M059J (cell line): ENCODE measurements at regions not wholly inside any gene's neighbourhood (a gene's known extent, or its start where the extent isn't known, plus 50 kb on each side); places are given as distances from the start of the nearest gene placed in this dataset.

Experiments used
- DNase-seq: peaks from one replicate; pipeline ENCODE4 v3.0.0-alpha.2; 2012; ENCODE audit warnings: low read depth

DNA sequence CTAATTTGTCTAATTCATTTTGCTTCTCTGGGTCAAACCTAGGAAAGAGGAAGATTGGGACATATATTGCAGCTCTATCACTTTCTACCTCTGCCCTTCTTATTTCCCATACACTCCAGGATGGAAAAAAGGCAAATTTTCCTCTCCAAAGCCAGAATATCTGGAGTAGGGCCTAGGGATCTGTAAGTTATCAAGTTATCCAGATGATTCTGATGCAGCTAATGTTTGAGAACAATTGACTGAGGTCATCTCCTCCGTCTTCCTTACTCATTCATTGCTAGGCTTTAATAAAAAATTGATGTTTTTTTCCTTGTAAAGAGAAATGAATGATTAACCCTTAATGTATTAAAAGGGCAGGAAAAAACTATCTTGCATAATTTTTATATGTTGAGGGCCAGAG is 211.9 kb upstream of the GLI3 start:
- DNase-seq, result no peak

DNA sequence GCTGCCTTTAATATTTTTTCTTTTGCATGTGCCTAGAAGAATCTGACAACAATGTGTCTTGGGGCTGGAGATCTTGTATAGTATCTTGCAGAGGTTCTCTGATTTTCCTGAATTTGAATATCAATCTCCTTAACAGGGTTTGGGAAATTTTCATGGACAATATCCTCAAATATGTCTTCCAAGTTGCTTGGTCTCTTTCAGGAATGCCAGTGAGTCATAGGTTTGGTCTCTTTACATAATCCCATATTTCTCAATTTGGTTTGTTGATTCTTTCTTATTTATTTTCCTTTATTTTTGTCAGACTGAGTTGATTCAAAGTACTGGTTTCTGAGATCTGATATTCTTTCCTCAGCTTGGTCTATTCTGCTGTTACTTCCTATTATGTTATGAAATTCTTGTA is 208.7 kb upstream of the GLI3 start:
- no peak for DNase-seq

DNA sequence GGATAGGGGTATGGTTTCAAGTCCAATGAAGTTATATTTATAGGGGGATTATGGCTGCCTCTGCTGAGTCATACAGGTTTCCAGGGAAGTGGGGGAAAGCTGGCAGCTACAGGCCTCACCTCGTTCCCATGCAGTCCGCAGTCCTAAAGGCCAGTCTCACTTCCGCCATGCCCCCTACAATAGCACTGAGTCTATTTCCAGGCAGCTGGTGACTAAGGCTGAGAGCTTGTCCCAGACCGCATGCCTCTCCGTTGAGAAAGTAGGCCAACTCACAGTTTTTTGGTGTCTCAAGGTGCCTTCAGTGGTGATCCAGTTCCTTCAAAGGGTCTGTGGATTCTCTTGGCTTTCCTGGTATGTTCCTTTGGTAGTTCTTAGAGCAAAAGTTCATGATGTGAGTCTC is 203.9 kb upstream of the GLI3 start:
- peak; percentile 58 for DNase-seq

DNA sequence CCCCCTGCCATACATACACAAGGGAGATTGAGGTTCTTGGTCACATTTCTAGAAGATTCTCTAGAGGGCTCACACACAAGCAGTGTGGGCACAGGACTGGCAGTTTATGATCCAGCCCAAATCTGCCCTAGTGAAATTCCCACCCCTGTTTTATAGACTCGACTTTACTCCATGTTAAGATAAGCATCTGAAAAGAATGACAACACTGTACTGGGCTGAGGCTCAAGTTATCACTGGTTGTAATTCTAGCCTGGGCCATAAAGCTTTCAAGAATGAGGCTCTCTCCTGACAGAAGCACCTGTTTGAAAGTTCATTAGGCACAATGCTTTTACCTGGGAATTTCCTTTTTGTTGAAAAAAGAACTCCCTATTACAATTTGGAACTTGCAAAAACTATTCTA is 195.6 kb upstream of the GLI3 start:
- no peak for DNase-seq

DNA sequence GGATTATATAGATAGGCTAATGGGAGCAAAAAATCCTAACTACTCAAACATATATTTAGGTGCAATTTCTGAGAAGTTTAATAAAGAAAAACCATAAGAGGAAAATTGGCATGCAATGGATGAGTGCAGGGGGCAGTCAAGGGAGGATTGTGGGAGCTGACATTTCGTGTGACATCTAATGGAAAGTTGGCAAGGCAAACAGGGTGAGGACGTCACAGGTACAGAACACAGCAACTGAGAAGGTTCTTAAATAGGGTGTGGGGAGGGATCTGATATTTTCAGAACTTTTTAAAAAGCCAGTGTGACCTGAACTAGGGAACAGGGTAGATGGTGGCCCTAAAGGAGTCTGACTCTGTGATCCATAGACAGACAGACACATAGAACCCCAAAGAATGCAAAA is 194.9 kb upstream of the GLI3 start:
- no peak for DNase-seq

DNA sequence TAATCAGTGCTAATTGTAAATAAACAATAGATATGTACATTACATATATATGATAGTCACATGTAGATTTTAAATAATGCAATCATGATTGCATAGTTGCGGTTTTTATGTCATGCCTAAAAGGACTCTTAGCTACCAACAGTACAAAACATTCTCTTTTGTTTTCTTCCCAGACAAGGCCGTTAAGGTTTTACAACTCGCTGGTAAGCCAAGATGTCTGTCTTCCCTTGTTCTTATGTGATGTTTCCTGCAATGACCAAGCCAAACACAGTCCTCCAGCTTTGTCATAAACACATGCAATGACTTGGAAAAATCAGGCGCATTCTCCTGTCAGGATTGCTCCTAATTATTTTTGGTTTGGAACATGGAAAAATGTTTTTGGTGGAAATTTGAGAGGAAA is 192.3 kb upstream of the GLI3 start:
- no peak for DNase-seq

DNA sequence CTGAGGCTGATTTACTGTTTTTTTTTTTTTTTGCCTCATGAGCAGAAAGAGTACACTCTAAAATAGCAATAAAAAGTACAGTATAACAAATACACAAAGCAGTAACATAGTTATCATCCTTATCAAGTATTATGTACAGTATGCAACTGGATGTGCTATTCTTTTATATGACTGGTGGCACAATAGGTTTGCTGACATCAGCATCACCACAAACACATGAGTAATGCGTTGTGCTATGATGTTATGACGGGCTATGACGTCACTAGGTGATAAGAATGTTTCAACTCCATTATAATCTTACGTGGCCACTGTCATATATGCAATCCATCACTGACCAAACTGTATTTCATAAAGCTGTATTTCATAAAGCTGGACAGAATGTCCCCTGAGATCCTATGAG is 189.2 kb upstream of the GLI3 start:
- peak; percentile 37 for DNase-seq

DNA sequence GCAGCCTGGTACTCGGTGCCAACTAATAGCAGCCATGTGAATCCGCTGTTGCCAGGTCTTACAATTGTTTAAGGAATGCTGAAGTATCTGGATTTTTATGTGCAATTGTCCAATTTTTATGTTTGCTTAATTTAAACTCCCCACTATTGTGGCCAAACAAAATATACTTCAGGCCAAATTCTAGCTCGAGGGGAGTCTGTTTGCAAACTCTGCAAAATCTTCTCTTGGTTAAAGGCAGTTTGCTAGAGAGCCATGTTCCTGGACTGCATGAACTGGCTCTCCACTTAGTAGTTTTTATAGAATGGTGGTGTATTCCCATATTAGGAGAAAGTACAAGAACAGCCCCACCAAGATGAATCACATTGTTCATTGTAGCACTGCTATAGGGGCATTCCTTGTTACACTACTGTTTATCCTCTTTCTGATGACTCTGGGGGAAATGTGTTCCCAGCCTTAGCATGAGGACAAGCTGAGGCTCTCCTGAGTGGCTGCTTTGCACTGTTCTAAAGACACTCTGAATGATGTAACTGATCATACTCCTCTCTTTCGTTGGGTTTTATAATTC is 178.0 kb upstream of the GLI3 start:
- DNase-seq, result peak; percentile 24

DNA sequence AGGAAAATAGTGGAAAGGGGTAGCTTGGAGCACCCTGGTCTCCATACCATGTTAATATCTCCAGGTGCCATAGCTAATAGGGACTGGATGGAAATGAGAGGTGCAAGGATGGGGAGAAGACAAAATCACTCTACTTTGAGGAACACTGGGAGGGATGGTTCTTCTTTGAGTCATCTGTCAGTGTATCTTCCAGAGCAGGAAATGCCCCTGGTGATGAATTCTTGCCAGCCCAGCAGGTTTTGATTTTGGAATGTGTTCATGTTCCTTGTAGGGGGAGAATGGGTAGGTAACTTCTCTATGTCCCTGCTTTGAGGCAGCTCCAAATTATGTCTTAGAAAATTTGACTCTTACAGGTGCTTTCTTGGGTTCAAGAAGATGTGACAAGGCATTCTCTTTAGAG is 177.0 kb upstream of the GLI3 start:
- peak; percentile 60 for DNase-seq

DNA sequence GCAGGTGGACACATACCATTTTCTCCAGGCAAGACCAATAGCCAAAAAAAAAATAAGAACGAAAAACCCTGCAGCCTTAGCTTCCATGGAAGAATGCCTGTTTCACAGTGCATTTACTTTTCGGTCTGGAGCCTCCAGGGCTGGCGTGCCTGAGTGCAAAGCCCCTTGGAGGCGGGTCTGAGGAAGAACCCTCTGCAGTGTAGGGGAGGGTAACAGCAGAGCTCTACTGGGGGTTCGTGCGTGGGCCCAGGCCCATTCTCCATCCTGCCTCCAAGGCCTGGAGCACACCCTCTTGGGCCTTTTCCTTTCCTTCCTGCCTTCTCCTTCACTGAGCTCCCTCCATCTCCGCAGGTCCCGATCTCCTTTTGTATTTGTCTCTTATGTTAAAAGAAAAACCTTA is 172.3 kb upstream of the GLI3 start:
- no peak for DNase-seq

DNA sequence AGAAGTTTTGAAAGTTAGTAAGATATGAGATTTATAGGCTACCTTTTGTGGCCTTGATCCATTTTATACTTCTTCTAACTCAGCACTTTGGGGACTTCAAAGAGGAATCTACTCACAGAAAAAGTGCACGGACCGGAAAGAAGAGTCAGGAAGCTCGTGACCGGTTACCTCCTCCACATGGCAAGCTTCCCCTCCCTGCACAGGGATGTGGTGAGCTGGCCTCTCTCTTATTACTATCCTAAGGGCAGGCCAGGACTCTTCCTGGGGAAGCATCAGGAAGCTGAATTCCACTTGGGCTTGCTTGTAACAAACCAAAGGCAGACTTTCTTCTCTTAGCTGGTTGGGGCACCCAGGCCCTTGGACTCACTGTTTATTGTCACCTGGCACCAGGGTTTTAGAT is 170.8 kb upstream of the GLI3 start:
- peak; percentile 65 for DNase-seq

DNA sequence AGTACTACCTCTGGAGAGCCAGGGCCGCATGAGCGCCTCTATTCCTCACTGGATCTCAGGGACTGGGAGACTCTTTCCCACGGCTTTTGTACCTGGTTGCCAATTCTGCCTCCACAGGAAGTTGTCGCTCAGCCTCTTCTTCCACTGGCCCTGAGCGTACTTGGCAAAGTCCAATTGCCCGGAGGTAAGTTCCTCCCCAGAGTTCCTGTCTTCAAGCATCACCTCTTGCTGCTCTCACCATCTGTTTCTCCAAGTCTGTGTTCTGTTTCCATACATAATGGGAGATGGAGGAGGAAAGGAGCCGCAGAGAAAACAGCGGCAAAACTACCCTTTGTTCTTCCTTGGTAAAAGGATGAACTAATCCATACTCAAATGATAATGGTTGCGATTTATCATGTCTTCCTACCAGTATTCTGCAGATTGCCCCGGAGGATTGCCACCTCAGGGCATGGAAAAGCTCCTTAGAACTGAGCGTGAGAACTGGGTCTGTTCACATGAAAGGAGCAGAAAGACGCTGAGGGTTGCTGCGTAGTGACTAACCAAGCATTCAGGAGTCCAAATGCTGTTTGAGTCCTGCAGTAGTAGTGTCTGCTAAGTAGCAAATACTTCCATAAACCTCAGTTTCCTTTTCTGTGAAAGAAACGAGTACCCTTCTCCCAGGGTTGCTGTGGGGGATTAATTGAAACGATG is 170.2 kb upstream of the GLI3 start:
- DNase-seq, result peak; percentile 12

DNA sequence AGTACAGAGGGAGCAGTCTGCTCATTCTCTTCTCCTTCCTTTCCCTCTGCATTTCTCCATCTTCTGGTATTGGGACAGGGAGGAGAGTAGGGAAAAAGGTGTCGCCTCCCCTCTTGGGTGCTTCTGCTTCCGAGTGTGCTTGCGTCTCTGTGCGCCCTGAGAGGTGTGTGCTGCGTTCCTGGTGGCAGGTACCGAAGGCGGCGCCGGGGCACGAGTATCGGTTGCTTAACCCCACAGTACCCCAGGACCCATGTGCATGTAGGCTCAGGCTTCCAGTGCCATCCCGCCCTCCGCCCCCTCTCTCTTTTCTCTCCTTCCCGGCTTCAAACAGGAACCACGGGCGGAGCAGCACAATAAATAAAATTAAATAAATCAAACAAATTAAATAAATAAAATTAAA is 169.3 kb upstream of the GLI3 start:
- DNase-seq, result no peak

DNA sequence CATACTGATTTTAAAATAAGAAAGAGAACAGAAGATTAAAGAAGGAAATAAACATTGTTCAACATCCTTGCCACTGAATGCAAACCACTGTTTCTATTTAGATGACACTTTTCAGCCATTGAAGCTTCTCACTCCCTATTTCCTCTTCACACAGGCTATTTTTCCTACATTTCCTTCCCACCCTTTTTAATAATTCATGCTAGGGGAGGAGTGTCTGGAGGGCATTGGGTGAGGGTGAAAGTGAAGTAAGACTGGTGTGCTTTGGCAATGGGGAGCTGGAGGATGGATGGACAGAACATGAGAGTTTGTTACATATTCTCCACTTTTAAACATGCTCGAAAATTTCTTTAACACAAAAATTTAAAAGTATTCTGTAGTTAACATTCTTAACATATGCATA is 168.8 kb upstream of the GLI3 start:
- no peak for DNase-seq

DNA sequence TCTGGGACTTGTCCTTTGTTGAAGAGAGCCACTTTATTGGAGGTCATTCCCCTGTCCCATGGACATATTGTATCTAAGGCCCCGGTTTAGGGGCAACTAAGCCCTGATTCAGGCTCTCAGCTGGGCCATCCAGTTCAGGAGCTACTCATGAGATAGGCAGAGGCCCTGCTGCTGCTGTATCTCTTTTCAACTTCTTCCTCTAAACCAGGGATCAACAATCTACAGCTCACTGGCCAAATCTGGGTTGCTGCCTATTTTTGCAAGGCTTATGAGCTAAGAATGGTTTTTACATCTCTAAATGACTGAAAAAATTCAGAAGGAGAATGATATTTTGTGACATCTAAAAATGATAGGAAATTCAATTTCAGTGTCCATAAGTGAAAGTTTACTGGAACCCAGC is 166.8 kb upstream of the GLI3 start:
- DNase-seq, result no peak

DNA sequence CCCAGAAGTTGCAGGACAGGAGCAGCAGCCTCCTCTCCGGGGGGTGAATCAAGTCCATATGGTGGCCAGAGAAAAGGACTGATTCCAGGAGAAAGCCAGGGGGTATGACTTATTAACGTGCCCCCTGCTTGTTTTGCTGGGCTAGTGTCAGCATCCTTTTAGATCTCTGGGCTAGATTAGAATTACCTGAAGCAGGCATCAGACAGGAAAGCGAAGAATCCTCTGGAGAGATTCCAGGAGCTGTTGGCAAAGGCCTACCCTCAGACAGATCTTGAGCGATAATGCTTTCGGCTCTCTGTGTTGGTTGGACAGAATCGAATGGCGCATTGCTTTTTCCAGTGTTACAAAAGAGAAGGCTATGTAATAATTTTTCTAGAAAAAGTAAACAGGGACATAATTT is 164.0 kb upstream of the GLI3 start:
- no peak for DNase-seq

DNA sequence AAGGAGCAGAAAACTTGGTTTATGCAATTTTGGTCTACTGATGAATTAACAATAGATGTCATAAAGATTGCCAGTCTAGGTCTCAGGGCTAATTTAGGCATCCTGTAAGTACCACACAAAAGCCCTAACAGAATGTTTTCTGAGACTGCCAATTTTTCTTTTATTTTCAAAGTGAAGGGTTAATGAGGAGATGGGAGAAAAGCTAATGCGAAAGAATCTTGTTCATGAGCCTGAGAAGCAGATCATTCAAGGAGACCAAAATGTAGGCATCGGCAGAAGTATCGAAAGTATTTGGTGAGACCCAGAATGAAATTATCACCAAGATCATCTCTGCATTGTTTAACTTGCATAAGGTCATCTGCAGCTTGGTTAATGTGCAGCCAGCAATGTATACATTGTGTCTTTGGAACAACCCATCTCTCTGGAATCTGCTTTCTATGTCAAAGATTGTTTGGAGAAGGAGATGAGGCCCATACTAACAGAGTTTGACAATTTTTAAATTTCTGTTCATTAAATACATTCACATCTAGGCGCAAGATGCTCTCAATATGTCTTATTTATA is 163.3 kb upstream of the GLI3 start:
- no peak for DNase-seq

DNA sequence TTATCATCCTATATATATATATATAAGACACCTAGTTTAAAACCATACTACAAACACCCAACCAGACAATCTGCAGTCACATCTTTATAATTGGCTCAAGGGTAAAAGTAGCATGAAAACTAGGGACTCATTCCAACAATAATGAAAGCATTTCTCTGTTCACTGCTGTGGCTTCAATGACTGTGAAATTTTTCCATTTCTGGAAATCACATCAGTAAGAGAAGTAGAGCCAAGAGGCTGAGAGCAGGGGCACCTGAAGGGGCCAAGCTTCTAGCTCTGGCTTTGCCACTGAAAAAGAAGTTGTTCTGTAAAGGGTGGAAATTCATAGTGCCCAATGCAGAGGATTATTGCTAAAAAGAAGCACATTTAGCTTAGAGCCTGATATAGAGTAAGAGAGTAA is 158.6 kb upstream of the GLI3 start:
- DNase-seq, result no peak

DNA sequence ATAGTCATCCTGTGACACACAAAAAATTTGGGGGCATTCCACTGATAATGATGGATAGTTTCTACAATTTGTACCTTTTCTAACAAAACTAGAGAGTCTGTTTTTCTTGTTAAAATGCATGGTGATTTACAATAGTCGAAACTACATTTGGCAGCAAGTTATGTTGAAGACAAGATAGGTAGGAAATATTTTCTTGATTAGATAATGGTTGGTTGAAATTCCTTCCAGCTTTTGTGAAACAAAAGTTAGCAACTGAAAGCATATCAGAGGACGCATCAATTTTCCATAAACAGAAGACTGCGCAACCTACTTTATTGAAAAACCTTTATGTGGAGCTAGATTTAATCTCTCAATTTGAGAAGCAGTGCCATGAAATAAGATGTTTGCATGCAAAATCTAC is 155.8 kb upstream of the GLI3 start:
- DNase-seq, result no peak

DNA sequence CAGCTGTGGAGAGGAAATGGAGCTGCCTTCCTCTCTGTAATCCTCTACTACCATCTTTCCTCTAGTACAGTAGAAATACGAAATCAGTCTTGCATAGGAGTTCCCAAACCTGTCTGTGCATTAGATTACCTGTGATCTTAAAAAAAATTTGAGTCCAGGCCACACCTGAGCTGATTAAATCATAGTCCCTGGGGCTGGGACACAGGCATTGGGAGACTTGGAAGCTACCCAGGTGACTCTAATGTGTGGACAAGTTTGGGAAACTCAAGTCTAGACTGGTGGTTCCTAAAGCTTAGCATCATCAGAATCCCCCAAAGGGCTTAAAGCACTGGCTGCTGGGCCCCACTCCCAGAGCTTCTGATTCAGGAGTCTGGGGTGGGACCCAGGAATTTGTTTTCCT is 152.7 kb upstream of the GLI3 start:
- no peak for DNase-seq

DNA sequence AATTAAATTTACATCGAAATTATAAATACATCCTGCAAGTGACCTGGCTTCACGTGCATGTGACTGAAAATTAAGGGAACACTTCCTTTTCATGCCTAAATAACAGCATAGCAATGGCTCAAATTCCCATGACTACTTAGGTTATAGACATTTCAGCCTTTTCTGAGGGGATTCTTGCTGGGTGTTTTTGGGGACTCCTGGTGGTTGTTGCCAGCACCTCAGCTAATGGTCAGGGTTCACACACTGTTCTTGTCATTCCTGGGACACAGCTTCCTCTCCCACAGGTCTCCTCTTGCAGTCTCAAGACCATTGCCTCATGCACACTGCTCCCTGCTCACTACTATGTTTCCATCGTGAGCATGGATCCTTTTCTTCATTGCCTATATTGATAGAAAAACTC is 148.9 kb upstream of the GLI3 start:
- DNase-seq, result peak; percentile 7

DNA sequence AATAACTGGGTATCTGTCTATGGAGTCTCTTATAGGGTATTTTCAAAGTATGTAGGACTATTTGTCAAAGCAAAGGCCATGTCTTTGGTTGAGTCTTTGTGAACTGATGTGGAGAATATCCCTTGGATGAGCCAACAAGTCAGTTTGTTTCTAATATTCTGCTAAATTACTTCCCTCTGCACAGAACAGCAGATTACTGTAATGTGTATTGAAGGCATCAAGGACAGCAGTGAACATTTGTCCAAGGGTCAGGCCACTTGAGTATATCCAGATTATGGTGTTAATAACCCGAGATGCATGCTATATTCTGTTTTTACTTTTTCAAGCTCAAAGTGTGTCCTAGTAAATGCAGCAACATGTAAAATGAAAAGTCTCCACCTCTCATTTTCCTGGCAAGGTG is 144.2 kb upstream of the GLI3 start:
- no peak for DNase-seq

DNA sequence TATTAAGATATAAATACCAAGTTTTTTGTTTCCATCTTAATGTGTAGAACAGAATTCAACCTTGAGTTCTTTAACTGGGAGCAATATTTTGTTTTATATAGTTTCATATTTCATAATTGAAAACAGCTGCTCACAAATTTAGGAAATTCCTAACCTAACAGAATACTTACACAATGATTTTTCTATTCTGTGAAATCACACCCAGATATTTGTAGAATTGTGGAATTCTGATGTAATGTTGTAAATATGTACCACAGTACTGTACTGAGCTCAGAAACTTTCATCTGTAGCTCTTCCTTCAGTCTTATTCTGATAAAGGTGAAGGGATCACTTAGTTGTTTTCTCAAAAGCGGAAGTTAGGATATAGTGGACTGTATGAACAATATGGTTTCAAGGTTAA is 143.4 kb upstream of the GLI3 start:
- no peak for DNase-seq

DNA sequence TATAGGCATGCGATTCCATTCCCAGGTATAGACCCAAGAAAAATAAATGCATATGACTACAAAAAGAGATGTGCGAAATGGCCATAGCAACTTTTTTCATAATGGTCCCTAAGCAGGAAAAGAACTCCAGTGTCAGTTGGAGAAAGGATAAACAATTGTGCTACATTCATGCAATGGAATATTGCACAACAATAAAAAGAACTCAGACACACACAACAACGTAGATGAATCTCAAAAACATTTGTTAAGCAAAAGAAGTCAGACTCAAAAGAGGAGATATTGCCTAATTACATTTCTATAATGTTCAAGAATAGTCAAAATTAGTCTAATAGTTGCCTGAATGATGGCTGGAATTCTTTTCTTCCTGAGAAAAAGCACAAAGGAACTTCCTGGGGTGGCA is 141.1 kb upstream of the GLI3 start:
- no peak for DNase-seq
